VCaP (cell line): ENCODE measurements at regions not wholly inside any gene's neighbourhood (a gene's known extent, or its start where the extent isn't known, plus 50 kb on each side); places are given as distances from the start of the nearest gene placed in this dataset.
"Not testable (repeated sequence)": the region's sequence is repeated elsewhere in the genome, so short reads cannot be mapped to it uniquely, and the experiment has no call there.

Source experiments
- H3K27ac ChIP-seq: fragments of 450-650 bp; 2 replicates; pipeline ENCODE4 v1.5.1; 2017
- TF ChIP-seq, protein P1 (sequence below): fragments of 450-650 bp; conservative IDR thresholded peaks from 2 replicates; pipeline ENCODE4 v1.5.1; 2017; ENCODE audit warnings: mild to moderate bottlenecking, moderate library complexity

DNA sequence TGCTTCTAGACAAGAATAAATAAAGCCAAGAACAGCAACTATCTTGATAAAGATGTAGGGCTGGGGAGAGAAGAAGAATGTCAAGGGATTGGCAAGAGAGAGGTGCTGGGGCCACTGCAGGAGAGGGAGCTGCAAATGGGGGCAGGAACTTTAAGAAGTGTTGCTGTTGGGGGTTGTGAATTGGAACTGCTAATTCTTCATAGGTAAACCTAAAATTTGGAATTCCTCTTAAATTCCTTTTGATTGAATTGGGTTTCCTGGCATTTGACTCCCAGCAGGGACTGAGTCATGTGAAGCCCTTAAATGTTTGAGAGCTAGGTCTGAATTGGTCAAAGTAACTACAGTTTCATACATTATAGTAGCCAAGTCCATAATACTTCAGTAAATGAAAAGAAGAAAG, 305.6 kb upstream of the TMTC4 start:
- no peak overlapping the region for H3K27ac ChIP-seq
- TF ChIP-seq, protein P1, sequence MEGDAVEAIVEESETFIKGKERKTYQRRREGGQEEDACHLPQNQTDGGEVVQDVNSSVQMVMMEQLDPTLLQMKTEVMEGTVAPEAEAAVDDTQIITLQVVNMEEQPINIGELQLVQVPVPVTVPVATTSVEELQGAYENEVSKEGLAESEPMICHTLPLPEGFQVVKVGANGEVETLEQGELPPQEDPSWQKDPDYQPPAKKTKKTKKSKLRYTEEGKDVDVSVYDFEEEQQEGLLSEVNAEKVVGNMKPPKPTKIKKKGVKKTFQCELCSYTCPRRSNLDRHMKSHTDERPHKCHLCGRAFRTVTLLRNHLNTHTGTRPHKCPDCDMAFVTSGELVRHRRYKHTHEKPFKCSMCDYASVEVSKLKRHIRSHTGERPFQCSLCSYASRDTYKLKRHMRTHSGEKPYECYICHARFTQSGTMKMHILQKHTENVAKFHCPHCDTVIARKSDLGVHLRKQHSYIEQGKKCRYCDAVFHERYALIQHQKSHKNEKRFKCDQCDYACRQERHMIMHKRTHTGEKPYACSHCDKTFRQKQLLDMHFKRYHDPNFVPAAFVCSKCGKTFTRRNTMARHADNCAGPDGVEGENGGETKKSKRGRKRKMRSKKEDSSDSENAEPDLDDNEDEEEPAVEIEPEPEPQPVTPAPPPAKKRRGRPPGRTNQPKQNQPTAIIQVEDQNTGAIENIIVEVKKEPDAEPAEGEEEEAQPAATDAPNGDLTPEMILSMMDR: no peak

DNA sequence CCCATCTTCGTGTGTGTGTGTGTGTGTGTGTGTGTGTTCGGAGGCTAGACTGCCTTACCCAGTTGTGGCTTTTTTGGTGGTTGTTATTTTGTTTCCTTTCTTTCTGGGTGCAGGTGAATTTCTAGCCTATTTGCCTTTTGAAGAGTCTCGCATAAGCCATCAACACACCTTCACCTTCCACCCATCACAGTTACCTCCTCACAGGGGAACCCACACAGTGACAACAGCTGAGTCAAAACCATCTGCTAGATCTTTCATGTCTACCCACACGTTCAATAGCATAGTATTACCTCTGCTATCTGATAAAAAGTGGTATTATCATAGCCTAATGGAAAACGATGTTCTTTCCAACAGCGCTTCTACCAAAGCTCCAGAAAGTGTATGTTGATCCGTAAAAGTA, 303.2 kb upstream of the TMTC4 start:
- TF ChIP-seq, protein P1: no peak
- H3K27ac ChIP-seq: no peak overlapping the region

DNA sequence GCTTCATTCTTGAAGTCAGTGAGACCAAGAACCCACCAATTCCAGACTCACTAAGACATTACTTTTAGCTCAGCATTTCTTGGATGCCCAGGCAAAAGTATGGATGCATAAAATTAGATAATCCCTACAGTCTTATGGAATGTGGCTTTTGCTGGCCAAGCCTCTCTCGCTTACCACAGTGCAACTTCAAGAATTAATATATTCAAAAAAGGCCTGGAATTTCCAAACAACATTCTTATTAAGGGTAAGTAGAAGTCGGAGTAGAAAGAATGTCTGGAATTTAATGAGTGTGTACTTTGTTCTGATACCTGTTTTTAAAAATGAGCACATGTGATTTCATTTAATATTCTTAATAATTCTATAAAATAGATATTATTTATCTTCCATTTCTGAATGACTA, 302.4 kb upstream of the TMTC4 start:
- H3K27ac ChIP-seq: no peak overlapping the region
- TF ChIP-seq, protein P1: no peak

DNA sequence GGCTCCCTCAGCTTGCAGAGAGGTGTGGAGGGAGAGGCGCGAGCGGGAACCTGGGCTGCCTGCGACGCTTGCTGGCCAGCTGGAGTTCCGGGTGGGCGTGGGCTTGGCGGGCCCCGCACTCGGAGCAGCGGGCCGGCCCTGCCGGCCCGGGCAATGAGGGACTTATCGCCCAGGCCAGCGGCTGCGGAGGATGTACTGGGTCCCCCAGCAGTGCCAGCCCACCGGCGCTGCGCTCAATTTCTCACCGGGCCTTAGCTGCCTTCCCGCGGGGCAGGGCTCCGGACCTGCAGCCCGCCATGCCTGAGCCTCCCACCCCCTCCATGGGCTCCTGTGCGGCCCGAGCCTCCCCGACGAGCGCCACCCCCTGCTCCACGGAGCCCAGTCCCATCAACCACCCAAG, 301.1 kb upstream of the TMTC4 start:
- not testable (repeated sequence) for H3K27ac ChIP-seq

DNA sequence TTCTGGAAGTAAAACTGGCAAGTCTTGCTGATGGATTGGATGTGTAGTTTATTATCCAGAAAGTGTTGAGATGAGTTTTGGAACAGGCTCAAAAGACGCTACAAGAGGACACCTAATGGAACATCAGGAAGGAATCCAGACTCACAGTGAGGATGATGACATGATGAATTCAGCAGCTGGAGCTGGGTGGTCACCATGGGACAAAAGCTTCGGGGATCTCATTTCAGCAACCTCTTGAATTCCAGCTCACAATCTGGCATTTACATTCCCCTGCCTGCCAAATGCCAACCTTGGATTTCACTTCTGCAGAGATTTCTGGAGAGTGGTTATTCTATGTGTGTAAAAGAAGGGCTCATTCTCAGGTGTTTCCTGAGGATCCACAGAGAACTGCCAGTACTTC, 288.0 kb upstream of the TMTC4 start:
- TF ChIP-seq, protein P1: no peak

DNA sequence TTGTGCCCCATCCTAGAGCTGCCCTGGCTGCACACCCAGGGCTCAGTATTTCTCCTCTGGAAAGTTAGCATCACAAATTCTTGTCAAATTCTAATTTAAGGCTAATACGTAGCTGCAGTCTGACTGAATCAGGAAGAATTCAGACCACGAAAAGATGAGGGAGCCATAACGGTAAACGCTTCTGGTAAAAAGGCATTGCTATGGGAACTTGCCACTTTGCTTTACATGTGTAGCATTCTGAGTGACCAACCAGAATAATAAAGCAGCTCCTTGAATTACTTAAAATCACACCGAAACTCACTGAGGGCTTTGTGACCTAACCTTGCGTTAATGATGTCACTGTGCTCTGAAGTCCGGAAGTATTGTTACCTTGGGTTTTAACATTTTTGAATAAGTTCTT, 286.6 kb upstream of the TMTC4 start:
- TF ChIP-seq, protein P1: no peak
- H3K27ac ChIP-seq: no peak overlapping the region

More for the DNA sequence above, 288.0 kb upstream of the TMTC4 start:
- H3K27ac ChIP-seq: no peak overlapping the region

DNA sequence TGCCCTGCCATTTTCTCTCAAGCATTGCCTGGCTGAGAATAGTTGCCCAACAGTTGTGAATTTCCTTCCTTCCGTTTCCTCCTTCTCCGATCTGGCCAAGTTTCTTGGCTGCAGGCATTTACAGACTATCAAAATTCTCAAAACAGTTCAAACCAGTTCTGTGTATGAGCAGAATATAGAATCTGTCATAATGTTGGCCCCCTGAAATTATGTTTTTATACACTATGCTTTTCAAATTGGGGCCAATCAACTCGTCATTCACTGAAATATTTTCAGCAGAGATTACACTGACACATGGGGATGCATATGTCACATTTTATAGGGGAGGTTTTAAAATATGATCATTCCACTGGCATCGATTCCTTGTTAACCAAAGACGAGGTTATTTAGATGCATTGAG, 284.2 kb upstream of the TMTC4 start:
- TF ChIP-seq, protein P1: no peak
- no peak overlapping the region for H3K27ac ChIP-seq

DNA sequence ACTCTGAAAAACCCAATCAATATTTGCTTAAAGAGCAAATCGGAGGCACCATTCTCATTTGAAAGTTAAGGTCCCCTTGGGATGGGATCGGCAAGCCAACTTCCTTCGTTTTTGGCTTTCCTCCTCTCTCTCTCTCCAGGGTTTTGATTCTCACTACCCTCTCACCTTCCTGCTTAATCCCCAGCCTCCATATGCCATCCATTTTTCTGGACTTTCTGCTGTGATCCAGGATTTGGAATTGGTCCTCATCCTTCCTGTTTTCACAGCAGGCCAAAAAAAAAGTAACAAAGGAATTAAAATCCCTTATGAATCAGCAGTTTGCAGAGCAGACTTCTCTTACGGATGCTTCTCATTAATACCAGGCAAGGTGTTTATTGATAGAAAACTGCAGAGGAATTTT, 283.1 kb upstream of the TMTC4 start:
- no peak overlapping the region for H3K27ac ChIP-seq
- TF ChIP-seq, protein P1: no peak
